Uterus (tissue), 3 donors: ENCODE measurements at regions not wholly inside any gene's neighbourhood (a gene's known extent, or its start where the extent isn't known, plus 50 kb on each side); places are given as distances from the start of the nearest gene placed in this dataset.

Experiments
- DNase-seq, 2 donors: peaks; one replicate each; pipeline ENCODE4 v3.0.0-alpha.2; 2019 to 2020
- H3K27ac ChIP-seq, 2 donors: fragments of 200-600 bp; sonication (generic); 1 replicate in 1 of 2; 2 replicates in 1 of 2; pipeline ENCODE4 v1.5.1; 2016 to 2018
- H3K27me3 ChIP-seq, 2 donors: fragments of 200-600 bp; sonication (generic); one replicate each; pipeline ENCODE4 v1.5.1; 2018 to 2019; ENCODE audit warnings: control low read depth in 1 of 2
- H3K36me3 ChIP-seq, 2 donors: fragments of 200-600 bp; sonication (generic); one replicate each; pipeline ENCODE4 v1.5.1; 2019; ENCODE audit warnings: control low read depth in 1 of 2
- H3K4me1 ChIP-seq, 2 donors: fragments of 200-600 bp; sonication (generic); one replicate each; pipeline ENCODE4 v1.5.1; 2018 to 2019; ENCODE audit warnings: control low read depth in 1 of 2
- H3K4me3 ChIP-seq, 2 donors: fragments of 200-600 bp; sonication (generic); 1 replicate in 1 of 2; 2 replicates in 1 of 2; pipeline ENCODE4 v1.5.1; 2018 to 2019; ENCODE audit warnings: mild to moderate bottlenecking in 1 of 2
- H3K9me3 ChIP-seq, 2 donors: fragments of 200-600 bp; sonication (generic); one replicate each; pipeline ENCODE4 v1.5.1; 2019; ENCODE audit warnings: control low read depth in 1 of 2
- POLR2A ChIP-seq, 2 donors: fragments of 450-650 bp; IDR thresholded peaks; one replicate each; pipeline ENCODE4 v1.6.1; 2016; ENCODE audit warnings: antibody characterized with exemption in 2 of 2, mild to moderate bottlenecking in 1 of 2, moderate library complexity in 1 of 2
- intact Hi-C: fragments of 100-400 bp; cut with DNase I; formaldehyde crosslinking; loops from one replicate; pipeline ENCODE4 v1.15.1; 2023; ENCODE audit warnings: low total_unique reads
- TF ChIP-seq, protein P1 (sequence below), 4 experiments: fragments of 200-600 bp in 2 of 4; fragments of 450-650 bp in 2 of 4; sonication (generic) in 2 of 4; IDR thresholded peaks; one replicate each; pipeline ENCODE4 v1.5.1; 2016 to 2019; ENCODE audit warnings: antibody characterized with exemption in 4 of 4, mild to moderate bottlenecking in 2 of 4, moderate library complexity in 1 of 4
- donor health status: DM: yes; HTN: yes; CAD: no.

GRCh38 chr1:98256700-98257099 is 335.9 kb upstream of the DPYD start:
- Histone ChIP-seq H3K36me3 (no peaks in the 10 kb centered on the region), H3K27ac (no peak overlapping the region), H3K27me3 (no peaks in the 10 kb centered on the region), H3K4me3 (no peak overlapping the region), H3K4me1 (no peaks in the 10 kb centered on the region), H3K9me3 (no peaks in the 10 kb centered on the region)
- intact Hi-C loops = no loop called here
- TF ChIP-seq, protein P1, sequence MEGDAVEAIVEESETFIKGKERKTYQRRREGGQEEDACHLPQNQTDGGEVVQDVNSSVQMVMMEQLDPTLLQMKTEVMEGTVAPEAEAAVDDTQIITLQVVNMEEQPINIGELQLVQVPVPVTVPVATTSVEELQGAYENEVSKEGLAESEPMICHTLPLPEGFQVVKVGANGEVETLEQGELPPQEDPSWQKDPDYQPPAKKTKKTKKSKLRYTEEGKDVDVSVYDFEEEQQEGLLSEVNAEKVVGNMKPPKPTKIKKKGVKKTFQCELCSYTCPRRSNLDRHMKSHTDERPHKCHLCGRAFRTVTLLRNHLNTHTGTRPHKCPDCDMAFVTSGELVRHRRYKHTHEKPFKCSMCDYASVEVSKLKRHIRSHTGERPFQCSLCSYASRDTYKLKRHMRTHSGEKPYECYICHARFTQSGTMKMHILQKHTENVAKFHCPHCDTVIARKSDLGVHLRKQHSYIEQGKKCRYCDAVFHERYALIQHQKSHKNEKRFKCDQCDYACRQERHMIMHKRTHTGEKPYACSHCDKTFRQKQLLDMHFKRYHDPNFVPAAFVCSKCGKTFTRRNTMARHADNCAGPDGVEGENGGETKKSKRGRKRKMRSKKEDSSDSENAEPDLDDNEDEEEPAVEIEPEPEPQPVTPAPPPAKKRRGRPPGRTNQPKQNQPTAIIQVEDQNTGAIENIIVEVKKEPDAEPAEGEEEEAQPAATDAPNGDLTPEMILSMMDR (IDR thresholded peaks at IDR 0.05) = no peak
- no peak for DNase-seq

GRCh38 chr1:98253145-98253544 is 332.3 kb upstream of the DPYD start:
- Histone ChIP-seq H3K27me3 (no peaks in the 10 kb centered on the region), H3K9me3 (no peaks in the 10 kb centered on the region), H3K4me3 (no peak overlapping the region), H3K36me3 (no peaks in the 10 kb centered on the region), H3K27ac (no peak overlapping the region), H3K4me1 (no peaks in the 10 kb centered on the region)
- intact Hi-C loops = no loop called here
- TF ChIP-seq, protein P1 (IDR thresholded peaks at IDR 0.05) = no peak
- no peak for TF ChIP-seq POLR2A (IDR thresholded peaks at IDR 0.05)
- DNase-seq = no peak

DNA sequence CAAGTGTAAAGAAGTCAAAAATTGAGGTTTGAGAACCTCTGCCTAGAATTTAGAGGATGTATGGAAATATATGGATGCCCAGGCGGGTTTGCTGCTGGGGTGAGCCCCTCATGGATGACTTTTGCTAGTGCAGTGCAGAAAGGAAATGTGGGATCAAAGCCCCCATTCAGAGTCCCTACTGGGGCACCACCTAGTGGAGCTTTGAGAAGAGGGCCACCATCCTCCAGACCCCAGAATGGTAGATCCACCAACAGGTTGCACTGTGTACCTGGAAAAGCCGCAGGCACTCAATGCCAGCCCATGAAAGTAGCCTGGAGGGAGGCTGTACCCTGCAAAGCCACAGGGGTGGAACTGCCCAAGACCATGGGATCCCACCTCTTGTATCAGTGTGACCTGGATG is 330.7 kb upstream of the DPYD start:
- intact Hi-C loops = no loop called here
- H3K4me1 ChIP-seq = no peaks in the 10 kb centered on the region
- no peak overlapping the region for H3K4me3 ChIP-seq
- H3K9me3 ChIP-seq = no peaks in the 10 kb centered on the region
- H3K27me3 ChIP-seq = no peaks in the 10 kb centered on the region
- no peaks in the 10 kb centered on the region for H3K36me3 ChIP-seq
- TF ChIP-seq, protein P1 (IDR thresholded peaks at IDR 0.05) = no peak
- no peak for TF ChIP-seq POLR2A (IDR thresholded peaks at IDR 0.05)
- no peak for DNase-seq
- no peak overlapping the region for H3K27ac ChIP-seq

- Histone ChIP-seq H3K27me3 (no peaks in the 10 kb centered on the region), H3K9me3 (no peaks in the 10 kb centered on the region), H3K4me3 (no peak overlapping the region), H3K36me3 (no peaks in the 10 kb centered on the region), H3K27ac (no peak overlapping the region), H3K4me1 (no peaks in the 10 kb centered on the region)
- no peak for TF ChIP-seq POLR2A (IDR thresholded peaks at IDR 0.05)
- TF ChIP-seq, protein P1 (IDR thresholded peaks at IDR 0.05) = no peak
- intact Hi-C loops = no loop called here
- DNase-seq = no peak
Measured at GRCh38 chr1:98232678-98233077, 311.8 kb upstream of the DPYD start.

GRCh38 chr1:98222706-98223105 is 301.9 kb upstream of the DPYD start:
- Histone ChIP-seq H3K4me1 (no peaks in the 10 kb centered on the region), H3K27me3 (no peaks in the 10 kb centered on the region), H3K27ac (no peak overlapping the region), H3K36me3 (no peaks in the 10 kb centered on the region), H3K9me3 (no peaks in the 10 kb centered on the region), H3K4me3 (no peak overlapping the region)
- TF ChIP-seq POLR2A (IDR thresholded peaks at IDR 0.05) = no peak
- TF ChIP-seq, protein P1 (IDR thresholded peaks at IDR 0.05) = no peak
- intact Hi-C loops = no loop called here
- DNase-seq = no peak
